ENCODE measurements at regions not wholly inside any gene's neighbourhood (a gene's known extent, or its start where the extent isn't known, plus 50 kb on each side); places are given as distances from the start of the nearest gene placed in this dataset.
"Not testable (repeated sequence)": the region's sequence is repeated elsewhere in the genome, so short reads cannot be mapped to it uniquely, and the experiment has no call there.

GRCh38 chr2:39872748-39873147, 93.7 kb upstream of the THUMPD2 start:
- Histone ChIP-seq H3K27ac (no peak overlapping the region), H3K36me3 (no peaks in the 10 kb centered on the region), H3K4me3 (no peak overlapping the region), H3K27me3 (ENCODE audit: low read depth) (peaks cover 2% of the 10 kb centered on the region), H3K4me1 (no peaks in the 10 kb centered on the region), H3K9me3 (no peaks in the 10 kb centered on the region)
- ATAC-seq, result no peak
- intact Hi-C loops (cut with DNase I), result no loop called here
- TF ChIP-seq CTCF (IDR thresholded peaks at IDR 0.05), result no peak
- DNase-seq, result no peak

GRCh38 chr2:39871291-39871761, 92.3 kb upstream of the THUMPD2 start:
- ATAC-seq (no peak), DNase-seq (no peak)
- Histone ChIP-seq H3K4me3 (no peak overlapping the region), H3K27me3 (ENCODE audit: low read depth) (peaks cover 2% of the 10 kb centered on the region), H3K4me1 (no peaks in the 10 kb centered on the region), H3K9me3 (no peaks in the 10 kb centered on the region), H3K36me3 (no peaks in the 10 kb centered on the region), H3K27ac (no peak overlapping the region)
- no peak for TF ChIP-seq CTCF (IDR thresholded peaks at IDR 0.05)
- intact Hi-C loops (cut with DNase I), result no loop called here

- ATAC-seq (no peak), DNase-seq (no peak)
- Histone ChIP-seq H3K4me1 (no peaks in the 10 kb centered on the region), H3K4me3 (no peak overlapping the region), H3K27ac (no peak overlapping the region), H3K27me3 (ENCODE audit: low read depth) (peaks cover 2% of the 10 kb centered on the region), H3K9me3 (no peaks in the 10 kb centered on the region), H3K36me3 (no peaks in the 10 kb centered on the region)
- intact Hi-C loops (cut with DNase I), result no loop called here
- no peak for TF ChIP-seq CTCF (IDR thresholded peaks at IDR 0.05)
Measured at GRCh38 chr2:39870871-39871270, 91.8 kb upstream of the THUMPD2 start.

- H3K27ac ChIP-seq, result no peak overlapping the region
- H3K36me3 ChIP-seq, result no peaks in the 10 kb centered on the region
- no peaks in the 10 kb centered on the region for H3K9me3 ChIP-seq
- no peak overlapping the region for H3K4me3 ChIP-seq
- no peaks in the 10 kb centered on the region for H3K4me1 ChIP-seq
- intact Hi-C loops (cut with DNase I), result no loop called here
- no peak for TF ChIP-seq CTCF (IDR thresholded peaks at IDR 0.05)
- ATAC-seq (no peak), DNase-seq (no peak)
- peaks cover 2% of the 10 kb centered on the region for H3K27me3 ChIP-seq (ENCODE audit: low read depth)
Measured at GRCh38 chr2:39867268-39867667, 88.2 kb upstream of the THUMPD2 start.

GRCh38 chr2:39865751-39866150, 86.7 kb upstream of the THUMPD2 start:
- Histone ChIP-seq H3K36me3 (no peaks in the 10 kb centered on the region), H3K27me3 (ENCODE audit: low read depth) (peaks cover 2% of the 10 kb centered on the region), H3K27ac (no peak overlapping the region), H3K4me3 (no peak overlapping the region), H3K4me1 (no peaks in the 10 kb centered on the region), H3K9me3 (no peaks in the 10 kb centered on the region)
- DNase-seq, result no peak
- no peak for TF ChIP-seq CTCF (IDR thresholded peaks at IDR 0.05)
- no peak for ATAC-seq
- intact Hi-C loops (cut with DNase I), result no loop called here

GRCh38 chr2:39863672-39864071, 84.6 kb upstream of the THUMPD2 start:
- intact Hi-C loops (cut with DNase I), result not testable (repeated sequence)

More at GRCh38 chr2:39863672-39864071, 84.6 kb upstream of the THUMPD2 start:
- H3K27me3 ChIP-seq (ENCODE audit: low read depth); H3K4me3 ChIP-seq; DNase-seq; H3K4me1 ChIP-seq; H3K27ac ChIP-seq; ATAC-seq; H3K9me3 ChIP-seq; H3K36me3 ChIP-seq: not testable (repeated sequence)

Measured in lower lobe of right lung (tissue), 2 donors.